ENCODE measurements at regions not wholly inside any gene's neighbourhood (a gene's known extent, or its start where the extent isn't known, plus 50 kb on each side); places are given as distances from the start of the nearest gene placed in this dataset.
"Not testable (repeated sequence)": the region's sequence is repeated elsewhere in the genome, so short reads cannot be mapped to it uniquely, and the experiment has no call there.

- H3K9me3 ChIP-seq (ENCODE audit: control insufficient read depth in 1 of 2, insufficient read depth in 1 of 2, low read length in 2 of 2) = peaks cover 0 to 4% of the 10 kb centered on the region in 2 experiments
- peaks cover 3% of the 10 kb centered on the region for H3K4me1 ChIP-seq (ENCODE audit: insufficient read depth, low read length)
- H3K4me3 ChIP-seq (ENCODE audit: low read length) = no peak overlapping the region
- H3K27me3 ChIP-seq (ENCODE audit: control insufficient read depth in 1 of 2, insufficient read depth in 2 of 2, low read length in 2 of 2) = no peaks in the 10 kb centered on the region
- no peak for TF ChIP-seq CTCF (IDR thresholded peaks at IDR 0.05)
- Mint-ChIP-seq H3K27ac (no peak overlapping the region), H3K9me3 (no peaks in the 10 kb centered on the region), H3K36me3 (ENCODE audit: low read depth) (peaks cover 31% of the 10 kb centered on the region), H3K4me3 (no peak overlapping the region), H3K27me3 (no peaks in the 10 kb centered on the region), H3K4me1 (ENCODE audit: low read depth) (peaks cover 52% of the 10 kb centered on the region)
- ATAC-seq (ENCODE audit: poor library complexity) (no peak), DNase-seq (no peak)
- ChIA-PET CTCF (no interaction called here), POLR2A (interaction anchor here (0.7 kb wide), 1 partner anchor 73 kb away, joined by 3 read pairs; the partner anchor contains the start of gene KPNA2)
- no peaks in the 10 kb centered on the region for H3K36me3 ChIP-seq (ENCODE audit: insufficient read depth, low read length)
- intact Hi-C loops (cut with DNase I, micrococcal nuclease) = loop anchor here in 1 of 2 experiments (10.0 kb wide), 1 partner anchor 96 kb away; no protein-coding TSS in a partner anchor
- no peak overlapping the region for H3K27ac ChIP-seq (ENCODE audit: low read depth in 1 of 2, low read length in 2 of 2)
These were observed 72.9 kb downstream of the KPNA2 start for GRCh38 chr17:68108313-68109000.

- H3K4me3 ChIP-seq (ENCODE audit: low read length); H3K27ac Mint-ChIP-seq; H3K27me3 Mint-ChIP-seq; CTCF ChIA-PET; H3K4me3 Mint-ChIP-seq; H3K9me3 Mint-ChIP-seq; H3K27ac ChIP-seq (ENCODE audit: low read depth in 1 of 2, low read length in 2 of 2); H3K27me3 ChIP-seq (ENCODE audit: control insufficient read depth in 1 of 2, insufficient read depth in 2 of 2, low read length in 2 of 2); POLR2A ChIA-PET; H3K36me3 ChIP-seq (ENCODE audit: insufficient read depth, low read length); H3K9me3 ChIP-seq (ENCODE audit: control insufficient read depth in 1 of 2, insufficient read depth in 1 of 2, low read length in 2 of 2); ATAC-seq (ENCODE audit: poor library complexity); H3K4me1 ChIP-seq (ENCODE audit: insufficient read depth, low read length); DNase-seq: not testable (repeated sequence)
- Mint-ChIP-seq H3K4me1 (ENCODE audit: low read depth) (peaks cover 43% of the 10 kb centered on the region), H3K36me3 (ENCODE audit: low read depth) (peaks cover 36% of the 10 kb centered on the region)
- intact Hi-C loops (cut with DNase I, micrococcal nuclease) = loop anchor here in 1 of 2 experiments (10.0 kb wide), 1 partner anchor 95 kb away; no protein-coding TSS in a partner anchor
These were observed 73.9 kb downstream of the KPNA2 start for GRCh38 chr17:68109404-68109803.

- POLR2A ChIA-PET; CTCF ChIA-PET; H3K4me1 ChIP-seq (ENCODE audit: insufficient read depth, low read length); H3K27ac ChIP-seq (ENCODE audit: low read depth in 1 of 2, low read length in 2 of 2); H3K4me3 ChIP-seq (ENCODE audit: low read length); H3K9me3 Mint-ChIP-seq; intact Hi-C loops (cut with DNase I, micrococcal nuclease); H3K9me3 ChIP-seq (ENCODE audit: control insufficient read depth in 1 of 2, insufficient read depth in 1 of 2, low read length in 2 of 2); H3K27ac Mint-ChIP-seq; H3K27me3 Mint-ChIP-seq; ATAC-seq (ENCODE audit: poor library complexity); H3K4me1 Mint-ChIP-seq (ENCODE audit: low read depth); DNase-seq; H3K27me3 ChIP-seq (ENCODE audit: control insufficient read depth in 1 of 2, insufficient read depth in 2 of 2, low read length in 2 of 2); H3K4me3 Mint-ChIP-seq: not testable (repeated sequence)
- H3K36me3 Mint-ChIP-seq (ENCODE audit: low read depth) = peaks cover 66% of the 10 kb centered on the region
- peaks cover 24% of the 10 kb centered on the region for H3K36me3 ChIP-seq (ENCODE audit: insufficient read depth, low read length)
These were observed 80.7 kb downstream of the KPNA2 start for GRCh38 chr17:68116211-68116610.

GRCh38 chr17:68122587-68122986 lies 87.1 kb downstream of the KPNA2 start:
- H3K4me1 ChIP-seq (ENCODE audit: insufficient read depth, low read length) = no peaks in the 10 kb centered on the region
- CTCF ChIA-PET = no interaction called here
- ATAC-seq (ENCODE audit: poor library complexity) (no peak), DNase-seq (no peak)
- H3K36me3 ChIP-seq (ENCODE audit: insufficient read depth, low read length) = peaks cover 36% of the 10 kb centered on the region
- no peaks in the 10 kb centered on the region for H3K27me3 ChIP-seq (ENCODE audit: control insufficient read depth in 1 of 2, insufficient read depth in 2 of 2, low read length in 2 of 2)
- TF ChIP-seq CTCF (IDR thresholded peaks at IDR 0.05) = no peak
- Mint-ChIP-seq H3K9me3 (peaks cover 5% of the 10 kb centered on the region), H3K4me1 (ENCODE audit: low read depth) (peaks cover 7% of the 10 kb centered on the region), H3K27ac (no peak overlapping the region), H3K4me3 (no peak overlapping the region), H3K36me3 (ENCODE audit: low read depth) (peaks cover 86% of the 10 kb centered on the region), H3K27me3 (no peaks in the 10 kb centered on the region)
- H3K4me3 ChIP-seq (ENCODE audit: low read length) = no peak overlapping the region
- H3K9me3 ChIP-seq (ENCODE audit: control insufficient read depth in 1 of 2, insufficient read depth in 1 of 2, low read length in 2 of 2) = peaks cover 0 to 7% of the 10 kb centered on the region in 2 experiments
- POLR2A ChIA-PET = no interaction called here
- H3K27ac ChIP-seq (ENCODE audit: low read depth in 1 of 2, low read length in 2 of 2) = no peak overlapping the region
- intact Hi-C loops (cut with DNase I, micrococcal nuclease) = no loop called here
